GM21360 (cell line): ENCODE measurements at regions not wholly inside any gene's neighbourhood (a gene's known extent, or its start where the extent isn't known, plus 50 kb on each side); places are given as distances from the start of the nearest gene placed in this dataset.
"Not testable (repeated sequence)": the region's sequence is repeated elsewhere in the genome, so short reads cannot be mapped to it uniquely, and the experiment has no call there.

Experiments used
- ATAC-seq: cut with Tn5 transposase; IDR thresholded peaks from one replicate; pipeline ENCODE4 v1.9.1; 2021; ENCODE audit warnings: mild to moderate bottlenecking, moderate library complexity; ENCODE audit not compliant: unreplicated experiment

DNA sequence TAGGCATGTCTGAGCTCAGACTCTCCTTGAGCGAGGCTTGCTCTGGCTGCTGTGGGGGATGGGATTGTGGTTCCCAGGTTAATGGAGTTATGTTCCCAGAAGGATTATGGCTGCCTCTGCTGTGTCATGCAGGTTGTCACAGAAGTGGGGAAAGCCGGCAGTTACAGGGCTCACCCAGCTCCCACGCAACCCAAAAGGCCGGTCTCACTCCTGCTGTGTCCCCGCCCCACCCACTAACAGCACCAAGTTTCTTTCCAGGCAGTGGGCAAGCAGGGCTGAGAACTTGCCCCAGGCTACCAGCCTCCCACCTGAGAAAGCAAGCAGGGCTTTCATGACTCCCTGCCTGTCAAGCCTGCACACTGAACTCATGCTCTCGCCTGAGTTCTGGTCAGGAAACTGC is 750.5 kb downstream of the FRK start:
- ATAC-seq = no peak

DNA sequence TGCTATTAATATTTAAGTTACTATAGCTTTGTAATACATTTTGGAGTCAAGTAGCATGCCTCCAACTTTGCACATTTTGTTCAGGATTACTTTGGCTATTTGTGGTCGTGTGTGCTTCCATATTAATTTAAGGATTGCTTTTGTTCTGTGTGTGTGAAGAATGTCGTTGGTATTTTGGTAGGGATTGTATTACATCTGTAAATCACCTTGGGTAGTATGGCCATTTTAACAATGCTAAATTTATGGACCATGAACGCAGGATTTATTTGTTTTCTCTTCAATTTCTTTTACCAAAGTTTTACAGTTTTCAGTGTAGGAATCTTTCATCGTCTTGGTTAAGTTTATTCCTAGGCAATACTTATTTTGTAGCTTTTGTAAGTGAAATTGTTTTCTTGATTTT is 758.0 kb downstream of the FRK start:
- ATAC-seq = no peak

- no peak for ATAC-seq
These were observed 773.2 kb downstream of the FRK start for GRCh38 chr6:115287467-115287866.

DNA sequence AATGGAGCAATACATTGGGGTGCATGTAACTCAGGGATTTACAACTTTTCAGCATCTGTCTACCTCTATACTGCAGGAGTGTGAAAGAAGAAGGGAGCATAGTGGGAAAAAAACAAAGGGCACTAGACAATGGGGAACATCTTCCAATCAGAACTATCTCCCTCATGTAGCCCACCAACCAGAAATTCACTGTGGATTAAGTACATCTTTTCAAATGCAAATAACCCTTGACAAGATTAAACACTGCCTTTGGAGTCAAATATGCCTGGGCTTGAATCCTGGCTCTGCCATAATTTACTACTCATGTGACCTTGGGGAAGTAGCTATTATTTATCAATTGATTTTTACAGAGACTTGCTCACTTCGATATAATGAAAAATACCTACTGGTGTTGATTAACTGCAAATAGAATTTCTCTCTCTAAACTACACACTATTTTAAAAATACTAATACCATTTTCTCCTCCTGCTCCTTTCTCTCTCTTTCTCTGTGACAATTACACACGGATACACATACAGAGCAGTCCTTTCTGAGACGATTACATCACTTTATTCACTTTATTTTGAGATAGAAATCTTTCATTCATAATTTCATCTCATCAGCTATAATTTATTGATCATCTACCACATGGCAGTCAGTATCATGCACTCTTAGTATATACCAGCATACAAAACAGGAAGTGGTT is 783.7 kb downstream of the FRK start:
- no peak for ATAC-seq

DNA sequence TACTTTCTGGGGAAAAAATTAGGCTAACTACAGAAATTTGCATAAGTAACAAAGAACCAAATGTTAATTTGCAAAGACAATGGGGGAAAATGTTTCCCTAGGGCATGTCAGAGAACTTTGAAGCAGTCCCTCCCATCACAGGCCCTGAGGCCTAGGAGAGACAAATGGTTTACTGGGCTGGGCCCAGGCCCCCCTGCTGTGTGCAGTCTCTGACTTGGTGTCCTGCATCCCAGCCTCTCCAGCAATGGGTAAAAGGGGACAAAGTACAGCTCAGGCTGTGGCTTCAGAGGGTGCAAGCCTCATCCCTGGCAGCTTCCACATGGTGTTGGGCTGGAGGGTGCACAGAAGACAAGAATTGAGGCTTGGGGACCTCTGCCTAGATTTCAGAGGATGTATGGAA is 788.4 kb downstream of the FRK start:
- no peak for ATAC-seq

DNA sequence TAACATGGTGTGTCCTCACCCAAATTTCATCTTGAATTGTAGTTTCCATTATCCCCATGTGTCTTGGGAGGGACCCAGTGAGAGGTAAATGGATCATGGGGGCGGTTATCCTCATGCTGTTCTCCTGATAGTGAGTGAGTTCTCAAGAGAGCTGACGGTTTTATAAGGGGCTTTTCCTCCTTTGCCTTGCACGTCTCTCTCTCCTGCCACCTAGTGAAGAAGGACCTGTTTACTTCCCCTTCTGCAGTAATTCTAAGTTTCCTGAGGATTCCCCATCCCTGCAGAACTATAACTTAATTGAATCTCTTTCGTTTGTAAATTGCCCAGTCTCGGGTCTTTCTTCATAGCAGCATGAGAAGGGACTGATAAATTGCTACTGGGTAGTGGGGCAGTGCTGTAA is 789.3 kb downstream of the FRK start:
- ATAC-seq = no peak

GRCh38 chr6:115270953-115271352 is 789.7 kb downstream of the FRK start:
- no peak for ATAC-seq

- no peak for ATAC-seq
These were observed 819.3 kb downstream of the FRK start for GRCh38 chr6:115241373-115241772.

- ATAC-seq = no peak
These were observed 839.5 kb downstream of the FRK start for GRCh38 chr6:115221198-115221597.

DNA sequence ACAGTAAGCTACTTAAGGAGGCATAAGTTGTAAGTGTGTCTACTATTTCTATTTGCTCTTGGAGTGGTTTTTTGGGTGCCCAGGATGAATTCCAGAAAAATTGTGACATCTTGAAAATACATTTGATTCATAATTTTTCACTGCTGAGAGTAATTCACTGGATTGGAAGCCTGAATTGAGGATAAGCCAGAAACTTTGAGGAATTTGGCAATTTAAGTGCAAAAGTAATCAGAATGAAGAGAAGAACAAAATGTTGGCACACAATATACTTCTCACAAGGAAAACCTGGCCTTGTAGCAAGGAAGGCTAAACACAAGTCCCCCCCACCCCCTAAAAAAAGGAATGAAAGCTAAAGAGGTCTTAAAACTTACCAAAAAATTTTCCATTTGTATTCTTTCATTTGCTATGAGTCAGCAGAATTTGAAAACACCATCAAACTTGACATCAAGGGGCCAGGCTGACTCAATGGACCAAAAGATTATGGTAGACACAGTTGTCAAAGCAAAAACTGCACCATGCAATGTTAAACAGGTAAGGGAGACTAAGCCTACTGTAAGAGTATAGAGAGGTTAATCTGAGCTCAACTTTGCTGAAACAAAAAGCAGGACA is 840.0 kb downstream of the FRK start:
- no peak for ATAC-seq

DNA sequence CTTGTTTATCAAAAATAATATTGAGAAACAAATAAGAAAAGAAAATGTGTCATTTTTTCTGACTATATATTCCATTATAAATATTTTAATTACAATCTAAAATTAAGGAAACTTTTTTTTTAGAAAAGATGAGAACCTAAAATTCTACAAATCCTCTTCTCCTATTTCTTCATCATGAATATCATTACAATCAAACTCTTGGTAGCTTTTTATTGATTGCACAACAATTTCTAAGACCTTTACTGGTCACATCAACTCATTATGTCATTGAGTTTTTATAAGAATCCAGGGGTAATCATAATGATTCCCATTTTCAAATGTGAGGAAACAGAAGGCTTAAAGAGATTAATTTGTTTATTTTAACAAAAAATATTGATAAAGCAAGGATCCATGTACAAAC is 841.0 kb downstream of the FRK start:
- ATAC-seq = no peak

GRCh38 chr6:115216835-115217234 is 843.9 kb downstream of the FRK start:
- no peak for ATAC-seq

GRCh38 chr6:115214283-115214682 is 846.4 kb downstream of the FRK start:
- ATAC-seq = no peak

DNA sequence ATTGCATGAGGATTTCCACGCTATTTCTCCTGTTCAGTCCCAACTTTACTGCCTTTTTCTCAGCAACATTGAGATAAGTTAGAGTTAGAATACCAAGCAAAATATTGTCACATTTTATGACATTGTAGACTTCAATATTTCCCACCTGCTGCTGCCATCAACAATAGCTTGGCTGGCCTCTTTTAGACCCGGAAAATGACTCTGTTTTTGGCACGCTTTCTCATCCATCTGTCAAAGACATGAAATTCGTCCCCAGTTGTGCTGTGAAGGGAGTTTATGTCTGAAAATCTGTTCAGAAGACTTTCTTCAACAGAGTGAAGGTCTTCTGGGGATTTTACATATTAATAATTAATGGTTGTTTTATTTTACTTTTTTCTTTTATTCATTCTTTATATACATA is 857.3 kb downstream of the FRK start:
- ATAC-seq = no peak

DNA sequence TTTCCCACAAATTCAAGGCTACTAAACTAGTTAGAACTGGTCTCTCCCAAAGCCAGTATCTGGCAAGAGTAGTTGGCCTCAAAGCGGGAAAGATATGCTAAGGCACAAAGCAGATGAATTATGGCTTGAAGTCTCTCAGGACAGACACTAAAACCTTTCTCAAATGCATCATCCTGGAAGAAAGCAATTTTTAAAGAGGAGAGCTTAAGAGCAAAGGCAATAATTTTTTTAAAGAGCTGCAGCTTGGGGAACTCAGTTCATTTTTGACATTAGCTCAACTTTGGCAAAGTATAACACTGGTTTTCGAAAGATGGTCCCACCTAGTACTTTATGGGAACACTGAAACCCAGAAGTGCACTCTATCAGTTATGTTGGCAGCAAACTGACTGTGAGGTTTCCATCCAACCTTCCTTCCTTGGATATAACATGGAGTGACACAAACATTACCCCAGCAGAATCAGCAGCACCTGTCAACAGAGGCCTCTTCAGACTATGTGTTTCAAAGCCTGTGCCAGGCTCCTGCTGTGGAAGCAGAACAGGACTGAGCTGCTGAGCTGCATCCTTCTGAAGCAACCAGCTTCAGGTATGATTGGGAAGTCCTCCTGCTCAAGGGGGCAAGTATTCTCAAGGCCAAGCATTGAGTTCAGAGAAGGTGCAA is 852.3 kb upstream of the HS3ST5 start:
- ATAC-seq = no peak

- no peak for ATAC-seq
These were observed 849.2 kb upstream of the HS3ST5 start for GRCh38 chr6:115191989-115192388.

GRCh38 chr6:115190534-115190933 is 847.7 kb upstream of the HS3ST5 start:
- no peak for ATAC-seq

- not testable (repeated sequence) for ATAC-seq
These were observed 832.6 kb upstream of the HS3ST5 start for GRCh38 chr6:115175456-115175855.

- not testable (repeated sequence) for ATAC-seq
These were observed 823.1 kb upstream of the HS3ST5 start for GRCh38 chr6:115165912-115166311.

- no peak for ATAC-seq
These were observed 816.9 kb upstream of the HS3ST5 start for GRCh38 chr6:115159733-115160132.

- ATAC-seq = no peak
These were observed 795.1 kb upstream of the HS3ST5 start for GRCh38 chr6:115137910-115138309.

- no peak for ATAC-seq
These were observed 791.0 kb upstream of the HS3ST5 start for GRCh38 chr6:115133790-115134189.
